HepG2 (cell line): ENCODE measurements at regions not wholly inside any gene's neighbourhood (a gene's known extent, or its start where the extent isn't known, plus 50 kb on each side); places are given as distances from the start of the nearest gene placed in this dataset.

Source experiments
- ATAC-seq: fragments of 200-7000 bp; cut with Tn5 transposase; 3 replicates; pipeline ENCODE4 v1.9.1; 2020; ENCODE audit warnings: mild to moderate bottlenecking, moderate library complexity
- BruUV-seq: library from RNA; stranded (reverse); fragments of 400-500 nt; replicated peaks from 2 replicates; lab custom pipeline; 2021; lab: Mats Ljungman, UMichigan
- CTCF ChIA-PET: fragments of 300-600 bp; formaldehyde crosslinking; extraction: SDS; loops from one replicate; lab custom pipeline; 2021; ENCODE audit warnings: low total read pairs, inconsistent platforms, low intra/inter-chr PET ratio; lab: Yijun Ruan, JAX
- POLR2A ChIA-PET: fragments of 350-600 bp; sonication (Branson Sonifier 250); formaldehyde crosslinking; loops from one replicate; lab custom pipeline; 2020; ENCODE audit warnings: antibody characterized with exemption, inconsistent platforms; lab: Yijun Ruan, JAX
- DNase-seq: peaks from one replicate; pipeline ENCODE4 v3.0.0-alpha.2; 2015; ENCODE audit warnings: low spot score
- FAIRE-seq: peaks from 3 replicates; lab custom pipeline; 2011; peaks lifted over from hg19 to GRCh38; lab: Jason Lieb, UNC
- H2AFZ ChIP-seq: one replicate; pipeline ENCODE4 v1.6.1; 2011; ENCODE audit warnings: low read length, inconsistent platforms
- H3K27ac ChIP-seq: fragments of 300-600 bp; 3 replicates; pipeline ENCODE4 v1.8.0; 2011; ENCODE audit warnings: mixed run types, mild to moderate bottlenecking, mixed read lengths, low read length, inconsistent platforms; ENCODE audit not compliant: insufficient read depth; ENCODE audit errors: extremely low read length
- H3K27me3 ChIP-seq, 2 experiments: fragments of 200-600 bp in 1 of 2; 2 replicates in 1 of 2; 3 replicates in 1 of 2; pipeline versions ENCODE4 v1.6.0 to v1.8.0; 2011; ENCODE audit warnings: low read length in 2 of 2, mild to moderate bottlenecking in 2 of 2, moderate library complexity in 2 of 2, inconsistent platforms in 1 of 2; ENCODE audit not compliant: insufficient read depth in 2 of 2, control insufficient read depth in 1 of 2
- H3K36me3 ChIP-seq, 2 experiments: fragments of 200-600 bp in 1 of 2; replicated peaks in 1 of 2; 2 replicates in 1 of 2; 3 replicates in 1 of 2; pipeline versions ENCODE4 v1.5.1 to v1.8.0; 2011; ENCODE audit warnings: low read length in 2 of 2, inconsistent platforms in 1 of 2; ENCODE audit not compliant: insufficient read depth in 2 of 2, control insufficient read depth in 1 of 2
- H3K4me1 ChIP-seq: 2 replicates; pipeline ENCODE4 v1.5.1; 2012; ENCODE audit warnings: low read length, inconsistent platforms; ENCODE audit not compliant: insufficient read depth
- H3K4me2 ChIP-seq: 2 replicates; pipeline ENCODE4 v1.6.0; 2011; ENCODE audit warnings: low read depth, low read length, inconsistent platforms
- H3K4me3 ChIP-seq, 3 experiments: fragments of 200-600 bp in 1 of 3; sonication (generic), shearing (Covaris generic) in 1 of 3; replicated peaks in 1 of 3; 2 replicates each; pipeline ENCODE4 v1.5.1; 2011 to 2016; ENCODE audit warnings: low read length in 3 of 3, inconsistent platforms in 2 of 3, low read depth in 2 of 3, mild to moderate bottlenecking in 2 of 3, control low read depth in 1 of 3, mixed read lengths in 1 of 3; ENCODE audit not compliant: insufficient read depth in 1 of 3
- H3K79me2 ChIP-seq: one replicate; pipeline ENCODE4 v1.6.1; 2011; ENCODE audit warnings: low read length, inconsistent platforms; ENCODE audit not compliant: insufficient read depth
- H3K9ac ChIP-seq: 2 replicates; pipeline ENCODE4 v1.6.0; 2011; ENCODE audit warnings: mild to moderate bottlenecking, low read depth, low read length, inconsistent platforms; ENCODE audit not compliant: insufficient read depth
- H3K9me3 ChIP-seq: 2 replicates; pipeline ENCODE4 v1.5.1; 2012; ENCODE audit warnings: mild to moderate bottlenecking, low read length
- H4K20me1 ChIP-seq: 2 replicates; pipeline ENCODE4 v1.6.0; 2011; ENCODE audit warnings: inconsistent platforms, mild to moderate bottlenecking, low read length, moderate library complexity; ENCODE audit not compliant: insufficient read depth
- ARHGAP35 ChIP-seq: sonication (generic); formaldehyde crosslinking; IDR thresholded peaks from 2 replicates; pipeline ENCODE4 v1.9.0; 2022; ENCODE audit warnings: mild to moderate bottlenecking, inconsistent platforms, moderate library complexity, missing genetic modification reagents, borderline replicate concordance
- CENPT ChIP-seq: sonication (generic); formaldehyde crosslinking; IDR thresholded peaks from 2 replicates; pipeline ENCODE4 v1.8.0; 2022; ENCODE audit warnings: low read depth, mild to moderate bottlenecking, moderate library complexity, missing genetic modification reagents
- GABPA ChIP-seq, 2 experiments: IDR thresholded peaks; 2 replicates each; pipeline ENCODE4 v1.6.1; 2011 to 2016; ENCODE audit warnings: low read depth in 2 of 2, low read length in 1 of 2, missing biosample characterization in 1 of 2, missing genetic modification characterization in 1 of 2
- IRF9 ChIP-seq: sonication (generic); formaldehyde crosslinking; IDR thresholded peaks from 2 replicates; pipeline ENCODE4 v1.8.0; 2022; ENCODE audit warnings: missing genetic modification reagents, mild to moderate bottlenecking, borderline replicate concordance
- MIER3 ChIP-seq: IDR thresholded peaks from 2 replicates; pipeline ENCODE4 v1.6.1; 2016; ENCODE audit warnings: missing compliant biosample characterization, borderline replicate concordance
- PHF8 ChIP-seq: sonication (generic); formaldehyde crosslinking; IDR thresholded peaks from 2 replicates; pipeline ENCODE4 v1.5.0; 2020; ENCODE audit warnings: missing genetic modification reagents
- POLR2AphosphoS5 ChIP-seq: IDR thresholded peaks from 2 replicates; pipeline ENCODE4 v1.6.1; 2012; ENCODE audit warnings: low read depth, low read length
- U2AF1 ChIP-seq: fragments of 200-400 bp; formaldehyde crosslinking; optimal IDR thresholded peaks from 2 replicates; pipeline ENCODE3; 2017; ENCODE audit warnings: mild to moderate bottlenecking, low read depth, low read length
- ZMYM4 ChIP-seq: sonication (generic); formaldehyde crosslinking; IDR thresholded peaks from 2 replicates; pipeline ENCODE4 v1.8.1; 2023; ENCODE audit warnings: mild to moderate bottlenecking, missing genetic modification reagents
- ZNF224 ChIP-seq: sonication (generic); formaldehyde crosslinking; IDR thresholded peaks from 2 replicates; pipeline ENCODE4 v1.5.0; 2020; ENCODE audit warnings: mild to moderate bottlenecking, missing genetic modification reagents
- ZNF615 ChIP-seq: sonication (generic); formaldehyde crosslinking; IDR thresholded peaks from 2 replicates; pipeline ENCODE4 v1.5.0; 2020; ENCODE audit warnings: mild to moderate bottlenecking, missing genetic modification reagents, borderline replicate concordance
- ZNF737 ChIP-seq: sonication (generic); formaldehyde crosslinking; IDR thresholded peaks from 2 replicates; pipeline ENCODE4 v1.5.0; 2020; ENCODE audit warnings: missing genetic modification reagents, mild to moderate bottlenecking, borderline replicate concordance
- ZSCAN29 ChIP-seq: sonication (generic); formaldehyde crosslinking; conservative IDR thresholded peaks from 2 replicates; pipeline ENCODE4 v1.4.0; 2020; ENCODE audit warnings: mild to moderate bottlenecking, missing genetic modification reagents
- WGBS: methylation state at CpG from one replicate; pipeline ENCODE4 v1.1.6; 2017; ENCODE audit warnings: low lambda C conversion rate; 5-methylcytosine and 5-hydroxymethylcytosine counted together
- in situ Hi-C: cut with HindIII; loops from 2 replicates; pipeline ENCODE4 v1.10.0; 2017; ENCODE audit warnings: low pct_unique_long_range_greater_than_20kb; ENCODE audit not compliant: extremely low pct_ligation_motif_present
- intact Hi-C: fragments of 100-400 bp; cut with micrococcal nuclease; formaldehyde crosslinking; loops from one replicate; pipeline ENCODE4 v1.10.0; 2022; ENCODE audit not compliant: unreplicated experiment

GRCh38 chr3:145893331-145893730 lies 267.7 kb downstream of the PLOD2 start:
- intact Hi-C loops: no loop called here
- no peaks in the 10 kb centered on the region for H3K36me3 ChIP-seq
- ChIA-PET POLR2A (no interaction called here), CTCF (no interaction called here)
- no peaks in the 10 kb centered on the region for H3K79me2 ChIP-seq
- no peaks in the 10 kb centered on the region for H4K20me1 ChIP-seq
- ATAC-seq: no peak
- H3K4me1 ChIP-seq: peaks cover 14% of the 10 kb centered on the region
- H3K4me2 ChIP-seq: 0 out of 2 replicates have a peak overlapping the region, but pooled peaks have one; percentile 30
- H3K9me3 ChIP-seq: no peaks in the 10 kb centered on the region
- TF ChIP-seq ZSCAN29 (CRISPR knock-in tag) (no peak), ZNF615 (CRISPR knock-in tag) (no peak), U2AF1 (no peak), ZMYM4 (CRISPR knock-in tag) (no peak), PHF8 (CRISPR knock-in tag) (no peak), IRF9 (no peak), POLR2AphosphoS5 (no peak), ZNF737 (CRISPR knock-in tag) (no peak), ZNF224 (CRISPR knock-in tag) (no peak), ARHGAP35 (CRISPR knock-in tag) (no peak), MIER3 (CRISPR knock-in tag) (no peak), GABPA (IDR thresholded peaks at IDR 0.05; ENCODE audit: low read depth, low read length) (no peak), GABPA (CRISPR knock-in tag; IDR thresholded peaks at IDR 0.05; ENCODE audit: low read depth) (no peak), CENPT (CRISPR knock-in tag) (no peak)
- WGBS: 39% methylated on average over 2 of the region's 2 CpGs
- no peak overlapping the region for H2AFZ ChIP-seq
- H3K9ac ChIP-seq: no peak overlapping the region
- no peak for FAIRE-seq
- H3K4me3 ChIP-seq: peak overlapping the region in 1 of 3 experiments; percentile 1; a peak in 1 of 6 replicates
- no TSS peak for BruUV-seq
- H3K27me3 ChIP-seq: no peaks in the 10 kb centered on the region
- in situ Hi-C loops: no loop called here
- no peak overlapping the region for H3K27ac ChIP-seq
- DNase-seq: no peak
